ENCODE measurements at regions not wholly inside any gene's neighbourhood (a gene's known extent, or its start where the extent isn't known, plus 50 kb on each side); places are given as distances from the start of the nearest gene placed in this dataset.

DNA sequence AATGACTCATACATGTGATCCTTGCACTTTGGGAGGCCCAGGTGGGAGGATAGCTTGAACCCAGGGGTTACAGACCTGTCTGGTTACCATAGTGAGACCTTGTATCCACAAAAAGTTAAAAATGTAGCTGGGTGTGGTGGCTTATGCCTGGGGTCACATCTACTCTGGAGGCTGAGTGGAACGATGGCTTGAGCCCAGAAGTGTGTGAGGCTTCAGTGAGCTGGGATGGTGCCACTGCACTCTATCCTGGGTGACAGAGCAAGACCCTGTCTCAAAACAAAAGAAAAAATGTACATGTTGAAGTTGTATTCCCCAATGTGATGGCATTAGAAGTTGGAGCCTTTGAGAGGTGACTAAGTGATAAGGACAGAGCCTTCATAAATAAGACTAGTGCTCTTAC lies 409.4 kb upstream of the PABPC4L start:
- TF ChIP-seq, protein P1, sequence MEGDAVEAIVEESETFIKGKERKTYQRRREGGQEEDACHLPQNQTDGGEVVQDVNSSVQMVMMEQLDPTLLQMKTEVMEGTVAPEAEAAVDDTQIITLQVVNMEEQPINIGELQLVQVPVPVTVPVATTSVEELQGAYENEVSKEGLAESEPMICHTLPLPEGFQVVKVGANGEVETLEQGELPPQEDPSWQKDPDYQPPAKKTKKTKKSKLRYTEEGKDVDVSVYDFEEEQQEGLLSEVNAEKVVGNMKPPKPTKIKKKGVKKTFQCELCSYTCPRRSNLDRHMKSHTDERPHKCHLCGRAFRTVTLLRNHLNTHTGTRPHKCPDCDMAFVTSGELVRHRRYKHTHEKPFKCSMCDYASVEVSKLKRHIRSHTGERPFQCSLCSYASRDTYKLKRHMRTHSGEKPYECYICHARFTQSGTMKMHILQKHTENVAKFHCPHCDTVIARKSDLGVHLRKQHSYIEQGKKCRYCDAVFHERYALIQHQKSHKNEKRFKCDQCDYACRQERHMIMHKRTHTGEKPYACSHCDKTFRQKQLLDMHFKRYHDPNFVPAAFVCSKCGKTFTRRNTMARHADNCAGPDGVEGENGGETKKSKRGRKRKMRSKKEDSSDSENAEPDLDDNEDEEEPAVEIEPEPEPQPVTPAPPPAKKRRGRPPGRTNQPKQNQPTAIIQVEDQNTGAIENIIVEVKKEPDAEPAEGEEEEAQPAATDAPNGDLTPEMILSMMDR (IDR thresholded peaks at IDR 0.05; ENCODE audit: control extremely low read depth, extremely low read depth, low read depth, missing control alignments): no peak
- DNase-seq (ENCODE audit: extremely low spot score): no peak
- ChIA-PET CTCF (no interaction called here), POLR2A (no interaction called here)

DNA sequence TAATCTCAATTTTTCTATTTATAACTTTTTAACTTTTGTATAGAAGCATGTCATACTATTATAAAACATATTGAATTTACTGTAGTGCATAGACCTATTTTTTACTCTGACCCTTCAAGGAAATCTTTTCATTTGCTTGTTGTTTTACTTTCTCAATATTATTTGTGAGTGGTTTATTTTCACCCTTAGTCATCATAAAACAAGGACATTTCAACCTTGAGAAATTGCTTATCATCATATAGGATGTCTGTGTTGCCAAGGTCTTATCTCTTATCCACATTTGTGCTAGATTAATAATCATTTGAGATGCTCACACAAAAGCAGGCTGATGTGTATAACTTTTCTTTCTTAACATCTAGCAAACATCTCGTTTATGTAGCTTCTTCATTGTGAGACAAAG lies 408.6 kb upstream of the PABPC4L start:
- CTCF ChIA-PET: no interaction called here
- POLR2A ChIA-PET: no interaction called here
- DNase-seq (ENCODE audit: extremely low spot score): no peak
- TF ChIP-seq, protein P1 (IDR thresholded peaks at IDR 0.05; ENCODE audit: control extremely low read depth, extremely low read depth, low read depth, missing control alignments): no peak

DNA sequence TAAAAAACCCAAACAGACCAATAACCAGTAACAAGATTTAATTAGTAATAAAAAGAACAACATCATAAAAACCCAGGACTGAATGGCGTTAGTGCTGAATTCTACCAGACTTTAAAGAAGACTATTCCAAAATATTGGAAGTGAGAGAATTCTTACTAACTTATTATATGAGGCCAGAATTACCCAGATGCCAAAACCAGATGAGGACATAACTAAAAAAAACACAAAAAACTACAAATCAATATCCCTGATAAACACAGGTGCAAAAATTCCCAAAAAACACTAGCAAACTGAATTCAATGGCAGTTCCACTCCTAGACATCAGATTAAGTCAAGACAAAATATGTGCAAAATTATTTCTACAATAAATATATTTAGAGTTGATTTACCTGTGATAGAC lies 400.1 kb upstream of the PABPC4L start:
- DNase-seq (ENCODE audit: extremely low spot score): no peak
- TF ChIP-seq, protein P1 (IDR thresholded peaks at IDR 0.05; ENCODE audit: control extremely low read depth, extremely low read depth, low read depth, missing control alignments): no peak
- POLR2A ChIA-PET: no interaction called here
- CTCF ChIA-PET: no interaction called here

DNA sequence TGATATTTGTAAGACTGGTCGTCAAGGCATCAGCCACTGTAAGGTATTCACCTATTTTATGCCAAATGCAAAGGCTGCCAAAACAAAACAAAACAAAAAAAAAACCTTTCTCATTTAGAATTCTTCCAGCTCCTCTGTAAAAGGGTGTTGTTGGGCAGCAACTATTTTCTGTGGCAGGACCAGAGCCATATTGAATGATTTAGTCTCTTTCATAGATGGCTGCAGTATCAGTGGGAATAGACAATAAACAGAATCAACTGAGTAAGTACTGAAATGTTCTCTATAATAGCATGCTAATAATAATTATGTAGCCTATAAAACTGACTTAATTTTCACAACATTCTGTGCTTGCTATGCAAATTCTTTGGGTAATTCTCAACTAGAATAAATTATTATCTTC lies 389.7 kb upstream of the PABPC4L start:
- POLR2A ChIA-PET: no interaction called here
- CTCF ChIA-PET: no interaction called here
- no peak for DNase-seq (ENCODE audit: extremely low spot score)
- TF ChIP-seq, protein P1 (IDR thresholded peaks at IDR 0.05; ENCODE audit: control extremely low read depth, extremely low read depth, low read depth, missing control alignments): no peak

DNA sequence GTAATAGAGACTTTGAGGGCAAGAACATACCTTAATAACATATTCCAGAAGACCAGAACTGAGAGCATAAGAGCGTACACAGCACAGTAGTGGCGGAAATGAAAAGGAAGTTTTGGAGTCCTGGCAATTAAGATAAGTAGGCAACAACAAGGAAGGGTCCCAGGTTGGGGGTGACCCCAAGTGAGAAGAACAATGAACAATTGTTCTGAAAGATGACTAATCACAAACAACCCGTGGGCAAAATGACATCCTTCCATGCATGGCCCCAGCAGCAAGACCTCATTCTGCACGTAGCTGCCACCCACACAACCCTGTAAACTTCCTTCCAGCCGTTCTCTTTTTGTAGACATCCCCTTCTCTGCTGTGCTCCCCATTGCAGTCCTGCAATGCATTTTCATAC lies 384.4 kb upstream of the PABPC4L start:
- CTCF ChIA-PET: no interaction called here
- TF ChIP-seq, protein P1 (IDR thresholded peaks at IDR 0.05; ENCODE audit: control extremely low read depth, extremely low read depth, low read depth, missing control alignments): no peak
- POLR2A ChIA-PET: no interaction called here
- DNase-seq (ENCODE audit: extremely low spot score): no peak

DNA sequence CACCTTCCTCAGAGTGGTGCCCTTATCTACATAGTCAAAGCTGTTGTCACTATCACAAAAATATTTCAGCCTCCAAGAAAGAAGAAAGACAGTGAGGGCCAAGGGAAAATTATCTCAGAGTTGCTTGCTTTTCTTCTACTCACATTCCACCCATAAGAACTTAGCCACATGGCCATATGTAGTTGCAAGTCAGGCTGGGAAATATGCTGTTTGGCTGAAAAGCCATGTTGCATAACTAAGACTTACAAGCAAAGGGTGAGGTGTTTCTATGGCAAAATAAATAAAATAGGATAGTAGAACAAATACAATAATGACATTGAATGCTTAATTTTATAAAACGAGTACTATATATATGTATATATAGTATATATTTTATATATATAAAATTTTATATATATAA lies 365.9 kb upstream of the PABPC4L start:
- no peak for DNase-seq (ENCODE audit: extremely low spot score)
- POLR2A ChIA-PET: no interaction called here
- CTCF ChIA-PET: interaction anchor here (1.6 kb wide), 1 partner anchor 52 kb away, joined by 3 read pairs; no protein-coding TSS in a partner anchor
- TF ChIP-seq, protein P1 (IDR thresholded peaks at IDR 0.05; ENCODE audit: control extremely low read depth, extremely low read depth, low read depth, missing control alignments): no peak

DNA sequence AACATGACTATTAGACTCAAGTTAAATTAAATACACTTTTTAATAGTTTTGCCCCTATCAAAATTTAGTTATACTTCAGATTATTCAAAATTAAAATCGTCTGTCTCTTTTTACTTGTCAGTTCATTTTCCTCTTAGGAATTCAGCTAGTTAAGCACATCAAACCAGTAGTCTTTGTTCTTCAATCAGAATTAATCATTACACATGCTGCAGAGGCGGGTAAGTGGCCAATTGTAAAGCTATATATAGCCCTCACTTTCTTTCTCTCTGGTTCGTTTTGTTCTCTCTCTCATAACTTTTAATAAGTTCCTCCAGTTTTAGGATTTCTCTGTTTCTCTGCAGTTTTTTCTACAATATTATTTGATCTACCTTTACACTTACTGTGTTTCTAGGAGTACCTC lies 359.1 kb upstream of the PABPC4L start:
- TF ChIP-seq, protein P1 (IDR thresholded peaks at IDR 0.05; ENCODE audit: control extremely low read depth, extremely low read depth, low read depth, missing control alignments): no peak
- ChIA-PET POLR2A (no interaction called here), CTCF (interaction anchor here (1.1 kb wide), 1 partner anchor 11 kb away, joined by 4 read pairs; no protein-coding TSS in a partner anchor)
- no peak for DNase-seq (ENCODE audit: extremely low spot score)
